Inflammatory macrophage treated with lipopolysaccharide for 1 hour (primary cell): ENCODE measurements at regions not wholly inside any gene's neighbourhood (a gene's known extent, or its start where the extent isn't known, plus 50 kb on each side); places are given as distances from the start of the nearest gene placed in this dataset.
"Not testable (repeated sequence)": the region's sequence is repeated elsewhere in the genome, so short reads cannot be mapped to it uniquely, and the experiment has no call there.

Experiments used
- DNase-seq, 2 donors: peaks; one replicate each; pipeline ENCODE4 v3.0.0-alpha.2; 2020 to 2022

- not testable (repeated sequence) for DNase-seq
Measured at GRCh38 chr17:21470422-21470821, 94.3 kb downstream of the KCNJ12 start.

GRCh38 chr17:21470861-21471260 is 94.7 kb downstream of the KCNJ12 start:
- DNase-seq, result no peak

GRCh38 chr17:21474815-21475214 is 98.7 kb downstream of the KCNJ12 start:
- no peak for DNase-seq

GRCh38 chr17:21475571-21475970 is 99.4 kb downstream of the KCNJ12 start:
- no peak for DNase-seq

GRCh38 chr17:21476867-21477266 is 100.7 kb downstream of the KCNJ12 start:
- DNase-seq, result no peak

GRCh38 chr17:21482189-21482865 is 106.2 kb downstream of the KCNJ12 start:
- no peak for DNase-seq

GRCh38 chr17:21488043-21488442 is 111.9 kb downstream of the KCNJ12 start:
- DNase-seq, result not testable (repeated sequence)

- DNase-seq, result no peak
Measured at GRCh38 chr17:21493993-21494392, 117.8 kb downstream of the KCNJ12 start.

- DNase-seq, result no peak
Measured at GRCh38 chr17:21495281-21495680, 119.1 kb downstream of the KCNJ12 start.

GRCh38 chr17:21500064-21500463 is 123.9 kb downstream of the KCNJ12 start:
- DNase-seq, result no peak

GRCh38 chr17:21501927-21502700 is 126.0 kb downstream of the KCNJ12 start:
- DNase-seq, result not testable (repeated sequence)

- DNase-seq, result no peak
Measured at GRCh38 chr17:21505819-21506815, 130.0 kb downstream of the KCNJ12 start.

- DNase-seq, result not testable (repeated sequence)
Measured at GRCh38 chr17:21507806-21508205, 131.6 kb downstream of the KCNJ12 start.

GRCh38 chr17:21508211-21508610 is 132.1 kb downstream of the KCNJ12 start:
- DNase-seq, result peak in 1 of 2 donors; percentile 4

GRCh38 chr17:21509356-21509755 is 133.2 kb downstream of the KCNJ12 start:
- not testable (repeated sequence) for DNase-seq

GRCh38 chr17:21510686-21511362 is 134.7 kb downstream of the KCNJ12 start:
- DNase-seq, result peak in 1 of 2 donors; percentile 20

- DNase-seq, result peak; percentile 62 to 77
Measured at GRCh38 chr17:21511363-21512195, 135.4 kb downstream of the KCNJ12 start.

GRCh38 chr17:21512307-21513011 is 136.3 kb downstream of the KCNJ12 start:
- DNase-seq, result no peak

- peak; percentile 42 to 84 for DNase-seq
Measured at GRCh38 chr17:21513012-21513570, 136.9 kb downstream of the KCNJ12 start.

GRCh38 chr17:21514567-21514966 is 138.4 kb downstream of the KCNJ12 start:
- DNase-seq, result not testable (repeated sequence)
